Liver (tissue), 3 donors: ENCODE measurements at regions not wholly inside any gene's neighbourhood (a gene's known extent, or its start where the extent isn't known, plus 50 kb on each side); places are given as distances from the start of the nearest gene placed in this dataset.

Experiments used
- EGR1 ChIP-seq, 2 donors: IDR thresholded peaks; 2 replicates each; pipeline ENCODE4 v1.6.1; 2016 to 2018; ENCODE audit warnings: antibody characterized with exemption in 2 of 2, low read depth in 2 of 2
- FOXA2 ChIP-seq: IDR thresholded peaks from 2 replicates; pipeline ENCODE4 v1.6.1; 2016; ENCODE audit warnings: antibody characterized with exemption
- HNF4G ChIP-seq: IDR thresholded peaks from 2 replicates; pipeline ENCODE4 v1.6.1; 2016; ENCODE audit warnings: antibody characterized with exemption
- RAD21 ChIP-seq, 2 donors: IDR thresholded peaks; 2 replicates each; pipeline ENCODE4 v1.6.1; 2016; ENCODE audit warnings: antibody characterized with exemption in 2 of 2, mild to moderate bottlenecking in 2 of 2
- RXRA ChIP-seq, 2 donors: IDR thresholded peaks; 2 replicates each; pipeline ENCODE4 v1.6.1; 2017 to 2018; ENCODE audit warnings: antibody characterized with exemption in 2 of 2, mild to moderate bottlenecking in 1 of 2
- TF ChIP-seq, protein P1 (sequence below): fragments of 150-350 bp; IDR thresholded peaks from 2 replicates; pipeline ENCODE4 v1.5.1; 2017; ENCODE audit warnings: improper control_type of control experiment, low read depth, low read length; ENCODE audit not compliant: missing input control
- TF ChIP-seq, protein P2 (sequence below): IDR thresholded peaks from 2 replicates; pipeline ENCODE4 v1.6.1; 2016; ENCODE audit warnings: antibody characterized with exemption, mild to moderate bottlenecking
- TF ChIP-seq, protein P3 (sequence below): IDR thresholded peaks from 2 replicates; pipeline ENCODE4 v1.6.1; 2016; ENCODE audit warnings: antibody characterized with exemption
- donor health status: healthy.
- donor health status: healthy.

DNA sequence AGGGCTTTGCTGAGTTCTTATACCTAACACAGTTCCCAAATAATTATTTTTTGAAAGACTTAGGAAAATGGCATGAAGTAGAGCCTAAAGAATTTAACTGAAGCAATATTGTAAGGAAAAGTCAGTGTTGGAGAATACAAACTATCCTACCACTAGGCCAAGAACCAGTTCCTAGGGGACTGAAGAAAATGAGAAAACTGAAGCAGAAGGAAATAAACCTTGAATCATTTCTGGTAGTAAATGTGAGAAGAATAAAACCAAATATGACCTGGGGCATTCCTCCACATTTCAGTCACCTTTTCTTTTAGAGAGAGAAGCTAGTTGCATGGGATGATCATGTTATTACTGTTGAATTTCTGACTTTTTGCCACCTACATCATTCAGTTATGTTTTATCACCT, 1393.9 kb upstream of the C9orf72 start:
- TF ChIP-seq EGR1 (IDR thresholded peaks at IDR 0.05; ENCODE audit: low read depth in 2 of 2): no peak
- TF ChIP-seq, protein P1, sequence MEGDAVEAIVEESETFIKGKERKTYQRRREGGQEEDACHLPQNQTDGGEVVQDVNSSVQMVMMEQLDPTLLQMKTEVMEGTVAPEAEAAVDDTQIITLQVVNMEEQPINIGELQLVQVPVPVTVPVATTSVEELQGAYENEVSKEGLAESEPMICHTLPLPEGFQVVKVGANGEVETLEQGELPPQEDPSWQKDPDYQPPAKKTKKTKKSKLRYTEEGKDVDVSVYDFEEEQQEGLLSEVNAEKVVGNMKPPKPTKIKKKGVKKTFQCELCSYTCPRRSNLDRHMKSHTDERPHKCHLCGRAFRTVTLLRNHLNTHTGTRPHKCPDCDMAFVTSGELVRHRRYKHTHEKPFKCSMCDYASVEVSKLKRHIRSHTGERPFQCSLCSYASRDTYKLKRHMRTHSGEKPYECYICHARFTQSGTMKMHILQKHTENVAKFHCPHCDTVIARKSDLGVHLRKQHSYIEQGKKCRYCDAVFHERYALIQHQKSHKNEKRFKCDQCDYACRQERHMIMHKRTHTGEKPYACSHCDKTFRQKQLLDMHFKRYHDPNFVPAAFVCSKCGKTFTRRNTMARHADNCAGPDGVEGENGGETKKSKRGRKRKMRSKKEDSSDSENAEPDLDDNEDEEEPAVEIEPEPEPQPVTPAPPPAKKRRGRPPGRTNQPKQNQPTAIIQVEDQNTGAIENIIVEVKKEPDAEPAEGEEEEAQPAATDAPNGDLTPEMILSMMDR: no peak
- TF ChIP-seq, protein P2, sequence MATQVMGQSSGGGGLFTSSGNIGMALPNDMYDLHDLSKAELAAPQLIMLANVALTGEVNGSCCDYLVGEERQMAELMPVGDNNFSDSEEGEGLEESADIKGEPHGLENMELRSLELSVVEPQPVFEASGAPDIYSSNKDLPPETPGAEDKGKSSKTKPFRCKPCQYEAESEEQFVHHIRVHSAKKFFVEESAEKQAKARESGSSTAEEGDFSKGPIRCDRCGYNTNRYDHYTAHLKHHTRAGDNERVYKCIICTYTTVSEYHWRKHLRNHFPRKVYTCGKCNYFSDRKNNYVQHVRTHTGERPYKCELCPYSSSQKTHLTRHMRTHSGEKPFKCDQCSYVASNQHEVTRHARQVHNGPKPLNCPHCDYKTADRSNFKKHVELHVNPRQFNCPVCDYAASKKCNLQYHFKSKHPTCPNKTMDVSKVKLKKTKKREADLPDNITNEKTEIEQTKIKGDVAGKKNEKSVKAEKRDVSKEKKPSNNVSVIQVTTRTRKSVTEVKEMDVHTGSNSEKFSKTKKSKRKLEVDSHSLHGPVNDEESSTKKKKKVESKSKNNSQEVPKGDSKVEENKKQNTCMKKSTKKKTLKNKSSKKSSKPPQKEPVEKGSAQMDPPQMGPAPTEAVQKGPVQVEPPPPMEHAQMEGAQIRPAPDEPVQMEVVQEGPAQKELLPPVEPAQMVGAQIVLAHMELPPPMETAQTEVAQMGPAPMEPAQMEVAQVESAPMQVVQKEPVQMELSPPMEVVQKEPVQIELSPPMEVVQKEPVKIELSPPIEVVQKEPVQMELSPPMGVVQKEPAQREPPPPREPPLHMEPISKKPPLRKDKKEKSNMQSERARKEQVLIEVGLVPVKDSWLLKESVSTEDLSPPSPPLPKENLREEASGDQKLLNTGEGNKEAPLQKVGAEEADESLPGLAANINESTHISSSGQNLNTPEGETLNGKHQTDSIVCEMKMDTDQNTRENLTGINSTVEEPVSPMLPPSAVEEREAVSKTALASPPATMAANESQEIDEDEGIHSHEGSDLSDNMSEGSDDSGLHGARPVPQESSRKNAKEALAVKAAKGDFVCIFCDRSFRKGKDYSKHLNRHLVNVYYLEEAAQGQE: no peak
- TF ChIP-seq, protein P3, sequence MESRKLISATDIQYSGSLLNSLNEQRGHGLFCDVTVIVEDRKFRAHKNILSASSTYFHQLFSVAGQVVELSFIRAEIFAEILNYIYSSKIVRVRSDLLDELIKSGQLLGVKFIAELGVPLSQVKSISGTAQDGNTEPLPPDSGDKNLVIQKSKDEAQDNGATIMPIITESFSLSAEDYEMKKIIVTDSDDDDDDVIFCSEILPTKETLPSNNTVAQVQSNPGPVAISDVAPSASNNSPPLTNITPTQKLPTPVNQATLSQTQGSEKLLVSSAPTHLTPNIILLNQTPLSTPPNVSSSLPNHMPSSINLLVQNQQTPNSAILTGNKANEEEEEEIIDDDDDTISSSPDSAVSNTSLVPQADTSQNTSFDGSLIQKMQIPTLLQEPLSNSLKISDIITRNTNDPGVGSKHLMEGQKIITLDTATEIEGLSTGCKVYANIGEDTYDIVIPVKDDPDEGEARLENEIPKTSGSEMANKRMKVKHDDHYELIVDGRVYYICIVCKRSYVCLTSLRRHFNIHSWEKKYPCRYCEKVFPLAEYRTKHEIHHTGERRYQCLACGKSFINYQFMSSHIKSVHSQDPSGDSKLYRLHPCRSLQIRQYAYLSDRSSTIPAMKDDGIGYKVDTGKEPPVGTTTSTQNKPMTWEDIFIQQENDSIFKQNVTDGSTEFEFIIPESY: no peak
- TF ChIP-seq RAD21 (IDR thresholded peaks at IDR 0.05): no peak
- no peak for TF ChIP-seq FOXA2
- TF ChIP-seq RXRA (IDR thresholded peaks at IDR 0.05): no peak
- TF ChIP-seq HNF4G: no peak
